BE2C (cell line): ENCODE measurements at regions not wholly inside any gene's neighbourhood (a gene's known extent, or its start where the extent isn't known, plus 50 kb on each side); places are given as distances from the start of the nearest gene placed in this dataset.
"Not testable (repeated sequence)": the region's sequence is repeated elsewhere in the genome, so short reads cannot be mapped to it uniquely, and the experiment has no call there.

Experiments used
- DNase-seq: peaks from one replicate; pipeline ENCODE4 v3.0.0-alpha.2; 2020
- H3K27me3 ChIP-seq: fragments of 250-450 bp; sonication (Bioruptor Pico); 2 replicates; pipeline ENCODE4 v1.5.1; 2020; ENCODE audit warnings: mild to moderate bottlenecking
- H3K36me3 ChIP-seq: fragments of 250-450 bp; sonication (Bioruptor Pico); 2 replicates; pipeline ENCODE4 v1.5.1; 2020; ENCODE audit warnings: mild to moderate bottlenecking
- H3K4me1 ChIP-seq: fragments of 250-450 bp; sonication (Bioruptor Pico); 2 replicates; pipeline ENCODE4 v1.5.1; 2020
- H3K4me3 ChIP-seq: 2 replicates; pipeline ENCODE4 v1.5.1; 2011; ENCODE audit warnings: low read depth, low read length
- H3K9me3 ChIP-seq: fragments of 250-450 bp; sonication (Bioruptor Pico); 2 replicates; pipeline ENCODE4 v1.5.1; 2020
- CTCF ChIP-seq: IDR thresholded peaks from 2 replicates; pipeline ENCODE4 v1.5.1; 2012; ENCODE audit warnings: mild to moderate bottlenecking, low read depth, low read length

- no peak for DNase-seq
- H3K9me3 ChIP-seq, result no peaks in the 10 kb centered on the region
- no peaks in the 10 kb centered on the region for H3K27me3 ChIP-seq
- peaks cover 3% of the 10 kb centered on the region for H3K4me1 ChIP-seq
- TF ChIP-seq CTCF, result no peak
- H3K36me3 ChIP-seq, result no peaks in the 10 kb centered on the region
- no peak overlapping the region for H3K4me3 ChIP-seq
These were observed 108.9 kb upstream of the KLF13 start for GRCh38 chr15:31217566-31218270.

- H3K27me3 ChIP-seq, result no peaks in the 10 kb centered on the region
- no peaks in the 10 kb centered on the region for H3K36me3 ChIP-seq
- DNase-seq, result no peak
- no peak overlapping the region for H3K4me3 ChIP-seq
- no peaks in the 10 kb centered on the region for H3K9me3 ChIP-seq
- TF ChIP-seq CTCF, result no peak
- no peaks in the 10 kb centered on the region for H3K4me1 ChIP-seq
These were observed 107.4 kb upstream of the KLF13 start for GRCh38 chr15:31219221-31219620.

- no peak overlapping the region for H3K4me3 ChIP-seq
- H3K9me3 ChIP-seq, result no peaks in the 10 kb centered on the region
- DNase-seq, result peak; percentile 31
- no peaks in the 10 kb centered on the region for H3K4me1 ChIP-seq
- no peaks in the 10 kb centered on the region for H3K36me3 ChIP-seq
- no peaks in the 10 kb centered on the region for H3K27me3 ChIP-seq
- TF ChIP-seq CTCF, result no peak
These were observed 104.6 kb upstream of the KLF13 start for GRCh38 chr15:31221936-31222515.

- no peak for DNase-seq
- Histone ChIP-seq H3K36me3 (no peaks in the 10 kb centered on the region), H3K27me3 (no peaks in the 10 kb centered on the region), H3K4me1 (no peaks in the 10 kb centered on the region), H3K4me3 (no peak overlapping the region), H3K9me3 (no peaks in the 10 kb centered on the region)
- no peak for TF ChIP-seq CTCF
These were observed 103.8 kb upstream of the KLF13 start for GRCh38 chr15:31222773-31223341.

- Histone ChIP-seq H3K9me3 (no peaks in the 10 kb centered on the region), H3K27me3 (no peaks in the 10 kb centered on the region), H3K4me1 (no peaks in the 10 kb centered on the region), H3K36me3 (no peaks in the 10 kb centered on the region), H3K4me3 (no peak overlapping the region)
- no peak for TF ChIP-seq CTCF
- DNase-seq, result no peak
These were observed 102.9 kb upstream of the KLF13 start for GRCh38 chr15:31223478-31224350.

GRCh38 chr15:31224661-31225060, 102.0 kb upstream of the KLF13 start:
- not testable (repeated sequence) for H3K9me3 ChIP-seq, H3K4me1 ChIP-seq, DNase-seq, H3K27me3 ChIP-seq, H3K36me3 ChIP-seq, H3K4me3 ChIP-seq
